Peyer's patch (tissue), 4 donors: ENCODE measurements at regions not wholly inside any gene's neighbourhood (a gene's known extent, or its start where the extent isn't known, plus 50 kb on each side); places are given as distances from the start of the nearest gene placed in this dataset.

Experiments used
- DNase-seq, 3 donors: peaks; one replicate each; pipeline ENCODE4 v3.0.0-alpha.2; 2017 to 2019
- H3K27ac ChIP-seq, 4 donors: fragments of 200-600 bp; sonication (generic); one replicate each; pipeline ENCODE4 v1.5.1; 2016 to 2019
- H3K27me3 ChIP-seq, 2 donors: fragments of 200-600 bp; sonication (generic); one replicate each; pipeline ENCODE4 v1.5.1; 2019
- H3K36me3 ChIP-seq, 3 donors: fragments of 200-600 bp; sonication (generic); one replicate each; pipeline ENCODE4 v1.5.1; 2016 to 2019
- H3K4me1 ChIP-seq, 4 donors: fragments of 200-600 bp; sonication (generic); one replicate each; pipeline ENCODE4 v1.5.1; 2016 to 2019
- H3K4me3 ChIP-seq, 4 donors: fragments of 200-600 bp; sonication (generic); 1 replicate in 3 of 4; 2 replicates in 1 of 4; pipeline ENCODE4 v1.5.1; 2016 to 2019; ENCODE audit warnings: mild to moderate bottlenecking in 1 of 4
- H3K9me3 ChIP-seq, 4 donors: fragments of 200-600 bp; sonication (generic); one replicate each; pipeline ENCODE4 v1.5.1; 2016 to 2019; ENCODE audit warnings: mild to moderate bottlenecking in 1 of 4
- CTCF ChIP-seq, 6 experiments: fragments of 450-650 bp in 4 of 6; fragments of 200-600 bp in 2 of 6; sonication (generic) in 1 of 6; IDR thresholded peaks; one replicate each; pipeline ENCODE4 v1.5.1; 2017 to 2019; ENCODE audit warnings: antibody characterized with exemption in 6 of 6, mild to moderate bottlenecking in 3 of 6, moderate library complexity in 1 of 6
- POLR2A ChIP-seq, 2 donors: fragments of 450-650 bp; IDR thresholded peaks; one replicate each; pipeline ENCODE4 v1.5.1; 2017; ENCODE audit warnings: antibody characterized with exemption in 2 of 2, mild to moderate bottlenecking in 2 of 2, moderate library complexity in 2 of 2

GRCh38 chr6:12609751-12610150 is 106.8 kb upstream of the PHACTR1 start:
- no peak for DNase-seq
- no peaks in the 10 kb centered on the region for H3K27me3 ChIP-seq
- no peaks in the 10 kb centered on the region for H3K9me3 ChIP-seq
- H3K36me3 ChIP-seq = no peaks in the 10 kb centered on the region
- TF ChIP-seq POLR2A (IDR thresholded peaks at IDR 0.05) (no peak), CTCF (IDR thresholded peaks at IDR 0.05) (no peak)
- no peak overlapping the region for H3K4me3 ChIP-seq
- H3K4me1 ChIP-seq = no peaks in the 10 kb centered on the region
- H3K27ac ChIP-seq = no peak overlapping the region

- no peak for DNase-seq
- H3K9me3 ChIP-seq = no peaks in the 10 kb centered on the region
- no peaks in the 10 kb centered on the region for H3K36me3 ChIP-seq
- H3K27me3 ChIP-seq = no peaks in the 10 kb centered on the region
- TF ChIP-seq POLR2A (IDR thresholded peaks at IDR 0.05) (no peak), CTCF (IDR thresholded peaks at IDR 0.05) (no peak)
- no peaks in the 10 kb centered on the region for H3K4me1 ChIP-seq
- no peak overlapping the region for H3K27ac ChIP-seq
- H3K4me3 ChIP-seq = no peak overlapping the region
Measured at GRCh38 chr6:12610862-12611261, 105.7 kb upstream of the PHACTR1 start.

GRCh38 chr6:12613811-12614210 is 102.8 kb upstream of the PHACTR1 start:
- Histone ChIP-seq H3K36me3 (no peaks in the 10 kb centered on the region), H3K9me3 (no peaks in the 10 kb centered on the region), H3K27me3 (no peaks in the 10 kb centered on the region), H3K4me1 (no peaks in the 10 kb centered on the region), H3K4me3 (no peak overlapping the region), H3K27ac (no peak overlapping the region)
- DNase-seq = no peak
- no peak for TF ChIP-seq POLR2A (IDR thresholded peaks at IDR 0.05)
- no peak for TF ChIP-seq CTCF (IDR thresholded peaks at IDR 0.05)

DNA sequence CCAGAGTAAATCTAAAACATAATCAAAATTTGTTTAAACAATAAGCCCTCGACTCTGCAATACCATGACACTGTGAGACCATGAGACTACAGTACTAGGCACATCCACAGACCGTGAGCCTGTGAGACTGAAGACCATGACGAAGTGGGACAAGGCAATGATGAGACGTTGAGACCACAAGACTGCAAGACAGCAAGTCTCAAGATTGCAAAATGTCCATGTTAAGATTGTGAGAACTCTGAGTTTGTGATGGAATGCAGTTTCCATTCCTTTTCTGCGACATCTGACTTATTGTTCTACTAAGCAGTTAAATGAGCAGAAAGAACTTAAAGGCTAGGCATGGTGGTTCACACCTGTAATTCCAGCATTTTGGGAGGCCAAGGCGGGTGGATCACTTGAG is 102.1 kb upstream of the PHACTR1 start:
- Histone ChIP-seq H3K4me3 (no peak overlapping the region), H3K27ac (no peak overlapping the region), H3K27me3 (no peaks in the 10 kb centered on the region), H3K4me1 (no peaks in the 10 kb centered on the region), H3K9me3 (no peaks in the 10 kb centered on the region), H3K36me3 (no peaks in the 10 kb centered on the region)
- DNase-seq = no peak
- no peak for TF ChIP-seq POLR2A (IDR thresholded peaks at IDR 0.05)

- TF ChIP-seq CTCF (IDR thresholded peaks at IDR 0.05) = no peak
- Histone ChIP-seq H3K4me3 (no peak overlapping the region), H3K4me1 (no peaks in the 10 kb centered on the region), H3K36me3 (no peaks in the 10 kb centered on the region), H3K27ac (no peak overlapping the region), H3K27me3 (no peaks in the 10 kb centered on the region), H3K9me3 (no peaks in the 10 kb centered on the region)
- no peak for DNase-seq
Measured at GRCh38 chr6:12618296-12618695, 98.3 kb upstream of the PHACTR1 start.

GRCh38 chr6:12621754-12622153 is 94.8 kb upstream of the PHACTR1 start:
- no peaks in the 10 kb centered on the region for H3K4me1 ChIP-seq
- no peak for DNase-seq
- H3K27me3 ChIP-seq = no peaks in the 10 kb centered on the region
- H3K9me3 ChIP-seq = no peaks in the 10 kb centered on the region
- no peaks in the 10 kb centered on the region for H3K36me3 ChIP-seq
- no peak overlapping the region for H3K4me3 ChIP-seq
- no peak overlapping the region for H3K27ac ChIP-seq
- no peak for TF ChIP-seq CTCF (IDR thresholded peaks at IDR 0.05)
- TF ChIP-seq POLR2A (IDR thresholded peaks at IDR 0.05) = no peak
